Activated gamma-delta T cell (primary cell): ENCODE measurements at regions not wholly inside any gene's neighbourhood (a gene's known extent, or its start where the extent isn't known, plus 50 kb on each side); places are given as distances from the start of the nearest gene placed in this dataset.

Experiments
- DNase-seq: peaks from one replicate; lab custom pipeline; 2025; lab: John Stamatoyannopoulos, UW

DNA sequence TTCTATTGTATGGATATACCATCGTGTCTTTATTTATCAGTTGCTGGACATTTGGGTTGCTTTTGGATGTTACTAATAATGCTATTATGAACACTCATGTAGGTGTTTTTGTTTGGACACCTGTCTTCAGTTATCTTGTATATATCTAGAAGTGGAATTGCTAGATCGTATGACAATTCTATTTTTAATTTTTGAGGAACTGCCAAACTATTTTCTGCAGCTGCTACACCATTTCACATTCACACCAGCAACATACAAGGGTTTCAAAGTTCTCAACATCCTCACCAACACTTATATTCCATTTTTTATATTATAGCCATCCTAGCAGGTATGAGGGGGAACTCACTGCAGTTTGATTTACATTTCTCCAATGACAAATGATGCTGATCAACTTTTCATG is 324.6 kb downstream of the CAAP1 start:
- DNase-seq = no peak

DNA sequence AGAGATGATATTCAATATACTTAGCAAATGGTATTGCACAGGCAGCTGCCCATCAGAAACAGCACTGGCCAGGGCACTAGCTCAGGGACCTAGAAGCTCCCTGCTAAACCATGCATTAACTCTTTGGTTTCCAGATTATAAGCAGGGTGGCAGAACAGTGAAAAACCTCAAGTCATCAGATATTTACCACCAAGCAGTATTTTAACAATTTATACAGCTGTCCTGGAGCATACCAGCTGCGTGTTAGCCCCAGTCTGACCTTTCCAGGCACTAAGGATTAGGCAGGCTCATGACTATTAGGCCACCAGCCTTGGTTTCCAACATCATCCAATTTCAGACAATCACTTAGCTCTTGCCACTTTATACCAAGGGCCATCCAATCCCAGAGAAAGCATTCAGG is 326.5 kb downstream of the CAAP1 start:
- no peak for DNase-seq

DNA sequence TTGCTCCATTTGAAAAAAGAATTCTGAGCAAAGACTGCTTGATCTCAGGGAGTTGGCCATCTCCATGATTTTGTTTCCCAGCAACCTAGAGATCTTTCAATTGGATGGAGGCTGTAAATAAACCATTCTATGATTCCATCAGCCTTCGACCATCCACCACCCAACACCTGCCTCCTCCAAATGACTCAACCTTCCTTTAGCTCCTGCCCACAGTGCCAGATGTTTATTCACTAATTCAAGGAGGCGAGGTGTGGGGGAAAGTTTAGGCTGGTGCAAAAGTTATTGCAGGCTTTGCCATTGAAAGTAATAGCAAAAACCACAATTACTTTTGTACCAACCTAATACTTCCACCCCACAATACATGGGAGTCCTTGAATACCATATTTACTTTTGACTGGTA is 327.5 kb downstream of the CAAP1 start:
- no peak for DNase-seq

- DNase-seq = no peak
Observed at GRCh38 chr9:26562338-26562737, 330.3 kb downstream of the CAAP1 start.

- no peak for DNase-seq
Observed at GRCh38 chr9:26561928-26562327, 330.7 kb downstream of the CAAP1 start.

DNA sequence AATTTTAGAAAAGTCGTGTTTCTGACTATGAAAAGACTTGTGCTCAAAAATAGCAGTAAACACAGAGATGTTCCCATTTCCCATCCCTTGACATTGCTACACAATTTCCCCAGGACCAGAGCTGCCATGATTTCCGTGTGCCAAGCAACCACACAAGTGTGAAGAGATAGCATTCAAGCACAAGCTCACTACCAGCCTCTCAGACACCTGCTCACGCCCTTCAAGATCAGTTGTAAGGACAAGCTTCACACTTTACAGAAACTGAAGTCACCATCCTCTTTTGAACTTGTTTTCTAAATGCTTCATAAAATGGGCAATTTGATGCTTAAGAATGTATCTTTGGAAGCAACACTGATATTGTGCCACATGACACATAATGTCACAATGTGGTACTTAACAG is 333.1 kb downstream of the CAAP1 start:
- no peak for DNase-seq

DNA sequence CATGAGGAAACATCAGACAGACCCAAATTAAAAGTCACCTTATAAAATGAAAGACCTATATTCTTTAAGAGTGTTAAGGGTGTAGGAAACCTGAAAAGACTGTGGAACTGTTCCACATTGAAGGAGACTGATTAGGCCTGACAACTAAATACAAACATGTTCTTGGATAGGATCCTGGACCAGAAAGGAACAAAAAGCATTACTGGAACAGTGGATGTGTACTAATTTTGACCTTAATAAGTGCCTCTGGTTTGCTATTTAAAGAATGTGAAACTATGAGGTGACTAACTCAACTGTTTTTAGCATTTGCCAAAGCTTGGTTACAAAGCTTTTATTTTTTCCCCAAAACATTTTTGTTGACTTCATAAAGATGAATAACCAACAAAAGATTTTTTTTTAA is 340.6 kb downstream of the CAAP1 start:
- no peak for DNase-seq

GRCh38 chr9:26551451-26551850 is 341.2 kb downstream of the CAAP1 start:
- no peak for DNase-seq

GRCh38 chr9:26548781-26549290 is 343.8 kb downstream of the CAAP1 start:
- no peak for DNase-seq

DNA sequence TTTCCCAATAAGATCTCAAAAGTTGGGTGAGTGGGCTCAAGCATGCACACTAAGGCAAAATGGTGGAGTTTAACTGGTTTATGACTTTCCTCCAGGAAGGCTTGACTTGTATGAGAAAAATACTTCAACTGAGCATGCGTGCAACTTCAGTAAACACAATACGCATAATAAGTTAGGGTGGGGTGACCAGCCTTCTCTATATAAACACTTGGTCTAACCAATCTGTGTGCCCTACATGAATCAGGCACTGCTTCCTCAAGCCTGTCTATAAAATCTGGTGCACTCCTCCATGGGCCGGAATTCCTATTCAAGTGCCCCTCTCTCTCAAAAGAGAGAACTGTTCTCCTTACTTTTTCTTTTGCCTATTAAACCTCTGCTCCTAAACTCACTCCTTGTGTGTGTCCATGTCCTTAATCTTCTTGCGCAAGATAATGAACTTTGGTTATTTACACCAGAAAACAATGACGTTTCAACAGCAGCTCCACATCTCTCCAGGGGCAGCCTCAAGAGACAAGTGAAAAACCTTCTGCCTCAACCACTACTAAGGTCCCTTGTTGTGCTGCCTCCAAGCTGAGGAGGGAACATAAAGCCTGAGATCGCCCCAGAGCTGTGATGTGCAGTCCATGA is 352.6 kb downstream of the CAAP1 start:
- no peak for DNase-seq

- no peak for DNase-seq
Observed at GRCh38 chr9:26537211-26537610, 355.4 kb downstream of the CAAP1 start.

GRCh38 chr9:26535151-26535550 is 357.5 kb downstream of the CAAP1 start:
- DNase-seq = no peak

DNA sequence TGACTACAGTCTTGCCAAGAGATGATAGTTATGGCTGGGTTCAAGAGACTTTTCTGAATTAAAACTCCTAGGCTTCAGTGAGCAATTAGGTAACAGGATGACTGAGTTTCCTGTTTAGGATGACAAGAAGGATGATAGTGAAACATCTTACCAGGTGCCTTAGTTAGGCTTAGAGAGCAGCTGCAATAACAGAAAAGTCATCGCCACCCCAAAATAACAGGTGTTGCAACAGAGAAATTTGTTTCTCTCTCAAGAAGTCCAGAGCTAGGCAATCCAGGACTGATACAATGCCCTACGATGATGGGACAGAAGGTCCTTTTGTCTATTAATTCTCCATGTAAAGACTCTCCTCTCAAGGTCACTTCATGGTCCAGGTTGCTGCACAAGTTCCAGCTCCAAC is 361.8 kb downstream of the CAAP1 start:
- no peak for DNase-seq

- no peak for DNase-seq
Observed at GRCh38 chr9:26527931-26528330, 364.7 kb downstream of the CAAP1 start.

- DNase-seq = no peak
Observed at GRCh38 chr9:26524267-26524666, 368.3 kb downstream of the CAAP1 start.

DNA sequence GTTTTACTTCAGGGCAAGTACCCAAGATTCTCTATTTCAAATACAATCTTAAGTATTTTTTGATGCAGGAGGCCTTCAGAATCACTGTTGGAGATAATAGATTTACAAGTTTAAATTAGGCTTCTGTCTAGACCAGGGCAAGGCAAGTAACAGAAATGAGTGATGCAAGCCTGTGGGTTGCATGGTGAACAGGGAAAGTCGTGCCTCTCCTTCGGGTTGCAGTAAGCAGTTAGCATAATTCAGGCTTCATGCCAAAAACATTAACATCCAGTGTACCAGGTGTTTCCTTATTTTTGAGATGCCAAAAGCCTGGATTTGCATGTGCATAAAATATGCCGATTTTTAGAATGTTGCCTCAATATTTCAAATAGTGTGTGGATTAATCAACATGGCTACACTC is 369.0 kb downstream of the CAAP1 start:
- DNase-seq = no peak

DNA sequence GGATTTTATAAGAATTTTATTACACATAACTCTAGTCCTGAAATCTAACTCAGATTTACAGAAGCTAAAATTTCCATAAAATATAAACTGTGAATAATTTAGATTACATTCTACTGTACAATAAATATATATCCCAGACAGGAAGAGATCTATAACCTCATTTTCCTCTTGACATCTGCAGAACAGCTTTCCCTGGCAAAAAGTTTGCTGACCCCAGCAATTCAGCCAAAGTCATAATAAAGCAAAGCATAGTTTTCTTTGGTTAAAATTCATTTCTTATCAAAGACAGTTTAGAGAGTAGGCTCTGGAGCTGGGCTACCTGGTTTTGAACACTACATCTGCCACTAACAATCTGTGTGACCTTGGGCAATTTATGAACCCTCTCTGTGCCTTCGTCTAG is 372.5 kb downstream of the CAAP1 start:
- DNase-seq = no peak

DNA sequence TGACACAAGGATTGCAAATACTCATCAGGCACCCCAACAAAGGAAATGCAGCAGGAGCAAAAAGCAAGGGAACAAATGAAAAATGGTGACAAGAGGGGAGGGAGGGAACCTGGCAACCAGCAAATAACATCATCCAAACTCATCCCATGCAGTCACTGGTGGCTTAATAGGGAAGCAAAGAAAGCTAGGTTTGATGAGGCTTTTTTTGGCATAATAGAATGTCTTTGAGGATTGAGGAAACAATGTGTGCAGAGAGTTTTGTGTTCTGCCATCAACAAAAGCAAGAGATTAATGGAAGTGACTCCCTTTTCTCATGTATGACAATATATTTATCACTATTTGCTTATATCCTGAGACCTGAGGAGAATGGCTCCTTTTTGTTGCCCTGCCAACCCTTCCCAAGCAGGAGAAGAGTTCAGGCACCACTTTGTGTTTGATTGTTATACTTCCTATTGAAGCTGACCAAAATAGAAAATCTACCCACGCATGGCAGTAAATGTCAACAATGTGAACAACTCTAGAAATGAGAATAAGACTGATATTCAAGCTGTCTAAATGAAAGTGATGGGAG is 375.7 kb downstream of the CAAP1 start:
- no peak for DNase-seq

- DNase-seq = no peak
Observed at GRCh38 chr9:26513730-26514129, 378.9 kb downstream of the CAAP1 start.

DNA sequence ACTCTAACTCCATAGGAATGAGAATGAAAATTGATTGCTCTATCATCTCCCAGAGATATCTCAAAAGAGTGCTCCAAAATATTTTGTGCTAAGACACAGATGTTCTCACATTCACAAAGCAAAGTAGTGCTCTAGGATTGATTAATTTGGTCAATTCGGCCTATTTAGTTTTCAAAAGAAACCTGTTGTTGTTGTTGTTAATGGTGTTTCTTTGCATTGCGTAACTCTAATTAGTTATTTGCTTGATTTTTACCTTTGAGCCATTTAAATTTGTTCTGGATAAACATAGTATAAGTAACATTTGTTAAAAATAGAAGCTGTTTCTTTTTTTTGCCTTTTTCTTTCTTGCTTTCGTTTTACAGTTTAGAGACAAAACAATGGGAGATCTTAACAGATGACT is 382.5 kb downstream of the CAAP1 start:
- no peak for DNase-seq

- no peak for DNase-seq
Observed at GRCh38 chr9:26508897-26509296, 383.7 kb downstream of the CAAP1 start.

DNA sequence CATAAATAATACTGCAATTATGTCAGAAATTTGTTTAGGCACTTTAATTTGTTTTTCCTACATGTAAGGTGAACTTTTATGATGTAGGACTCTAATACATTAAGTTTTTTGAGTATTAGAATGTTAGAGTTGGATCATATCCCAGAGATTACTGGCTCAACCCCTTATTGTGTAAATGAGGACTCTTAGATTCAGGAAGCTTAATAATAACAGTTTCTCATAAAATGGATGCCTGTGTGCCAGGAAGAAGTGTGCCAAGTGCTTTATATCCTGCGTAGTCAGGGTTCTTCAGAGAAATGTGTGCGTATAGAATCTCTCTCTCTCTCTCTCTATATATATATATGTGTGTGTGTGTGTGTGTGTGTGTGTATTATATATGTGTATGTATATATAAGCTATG is 388.5 kb downstream of the CAAP1 start:
- no peak for DNase-seq

- no peak for DNase-seq
Observed at GRCh38 chr9:26502311-26502710, 390.3 kb downstream of the CAAP1 start.

DNA sequence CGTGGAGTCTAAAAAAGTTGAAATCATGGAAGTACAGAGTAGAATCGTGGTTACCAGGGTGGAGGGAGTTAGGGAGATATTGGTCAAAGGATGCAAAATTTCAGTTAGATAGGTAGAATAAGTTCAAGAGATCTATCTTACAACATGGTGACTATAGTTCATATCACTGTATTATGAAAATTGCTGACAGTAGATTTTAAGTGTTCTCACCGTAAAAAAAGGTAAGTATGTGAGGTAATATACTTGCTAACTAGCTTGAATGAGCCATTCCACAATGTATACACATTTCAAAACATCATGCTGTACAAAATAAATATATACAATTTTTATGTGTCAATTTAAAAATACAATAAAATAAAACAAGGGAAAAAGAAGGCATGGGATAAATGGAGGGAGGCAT is 392.1 kb downstream of the CAAP1 start:
- no peak for DNase-seq
